ENCODE measurements at regions not wholly inside any gene's neighbourhood (a gene's known extent, or its start where the extent isn't known, plus 50 kb on each side); places are given as distances from the start of the nearest gene placed in this dataset.
"Not testable (repeated sequence)": the region's sequence is repeated elsewhere in the genome, so short reads cannot be mapped to it uniquely, and the experiment has no call there.

- CTCF ChIA-PET; H3K27me3 Mint-ChIP-seq; H3K9me3 Mint-ChIP-seq (ENCODE audit: low read depth); H3K4me3 Mint-ChIP-seq; H3K4me1 Mint-ChIP-seq; H3K27ac Mint-ChIP-seq; H3K36me3 Mint-ChIP-seq; DNase-seq; ATAC-seq: not testable (repeated sequence)
Observed at GRCh38 chr7:32667586-32667985, 172.3 kb downstream of the AVL9 start.

- peaks cover 18% of the 10 kb centered on the region for H3K27me3 Mint-ChIP-seq
- H3K27ac Mint-ChIP-seq; H3K4me3 Mint-ChIP-seq; CTCF ChIA-PET; H3K4me1 Mint-ChIP-seq; H3K36me3 Mint-ChIP-seq; H3K9me3 Mint-ChIP-seq (ENCODE audit: low read depth); DNase-seq; ATAC-seq: not testable (repeated sequence)
Observed at GRCh38 chr7:32663805-32664211, 168.5 kb downstream of the AVL9 start.

- H3K9me3 Mint-ChIP-seq (ENCODE audit: low read depth); ATAC-seq; H3K27ac Mint-ChIP-seq; H3K36me3 Mint-ChIP-seq; CTCF ChIA-PET; DNase-seq; H3K4me1 Mint-ChIP-seq; H3K4me3 Mint-ChIP-seq: not testable (repeated sequence)
- H3K27me3 Mint-ChIP-seq, result peaks cover 18% of the 10 kb centered on the region
Observed at GRCh38 chr7:32662509-32662908, 167.2 kb downstream of the AVL9 start.

- no peak overlapping the region for H3K4me3 Mint-ChIP-seq
- DNase-seq, result no peak
- no peak overlapping the region for H3K27ac Mint-ChIP-seq
- no peaks in the 10 kb centered on the region for H3K36me3 Mint-ChIP-seq
- no peaks in the 10 kb centered on the region for H3K4me1 Mint-ChIP-seq
- CTCF ChIA-PET, result no interaction called here
- H3K9me3 Mint-ChIP-seq (ENCODE audit: low read depth), result no peaks in the 10 kb centered on the region
- no peak for ATAC-seq
- peaks cover 18% of the 10 kb centered on the region for H3K27me3 Mint-ChIP-seq
Observed at GRCh38 chr7:32661929-32662328, 166.6 kb downstream of the AVL9 start.

- Mint-ChIP-seq H3K4me1 (no peaks in the 10 kb centered on the region), H3K9me3 (ENCODE audit: low read depth) (no peaks in the 10 kb centered on the region), H3K27ac (no peak overlapping the region), H3K36me3 (no peaks in the 10 kb centered on the region), H3K4me3 (no peak overlapping the region), H3K27me3 (peaks cover 18% of the 10 kb centered on the region)
- DNase-seq (no peak), ATAC-seq (no peak)
- CTCF ChIA-PET, result no interaction called here
Observed at GRCh38 chr7:32661501-32661900, 166.2 kb downstream of the AVL9 start.

GRCh38 chr7:32660936-32661335, 165.6 kb downstream of the AVL9 start:
- Mint-ChIP-seq H3K36me3 (no peaks in the 10 kb centered on the region), H3K4me1 (no peaks in the 10 kb centered on the region), H3K9me3 (ENCODE audit: low read depth) (no peaks in the 10 kb centered on the region), H3K27me3 (peaks cover 18% of the 10 kb centered on the region), H3K27ac (no peak overlapping the region), H3K4me3 (no peak overlapping the region)
- DNase-seq (no peak), ATAC-seq (no peak)
- CTCF ChIA-PET, result no interaction called here

GRCh38 chr7:32659853-32660252, 164.6 kb downstream of the AVL9 start:
- no peaks in the 10 kb centered on the region for H3K9me3 Mint-ChIP-seq (ENCODE audit: low read depth)
- H3K27ac Mint-ChIP-seq, result no peak overlapping the region
- ATAC-seq (no peak), DNase-seq (no peak)
- H3K36me3 Mint-ChIP-seq, result no peaks in the 10 kb centered on the region
- H3K27me3 Mint-ChIP-seq, result peaks cover 18% of the 10 kb centered on the region
- no peak overlapping the region for H3K4me3 Mint-ChIP-seq
- no peaks in the 10 kb centered on the region for H3K4me1 Mint-ChIP-seq
- CTCF ChIA-PET, result no interaction called here

GRCh38 chr7:32658467-32658869, 163.2 kb downstream of the AVL9 start:
- Mint-ChIP-seq H3K9me3 (ENCODE audit: low read depth) (no peaks in the 10 kb centered on the region), H3K27ac (no peak overlapping the region), H3K4me3 (no peak overlapping the region), H3K36me3 (no peaks in the 10 kb centered on the region), H3K4me1 (no peaks in the 10 kb centered on the region), H3K27me3 (peaks cover 12% of the 10 kb centered on the region)
- CTCF ChIA-PET, result no interaction called here
- ATAC-seq, result no peak
- no peak for DNase-seq

- ATAC-seq, result peak; percentile 30
- CTCF ChIA-PET, result no interaction called here
- no peak for DNase-seq
- H3K9me3 Mint-ChIP-seq (ENCODE audit: low read depth), result no peaks in the 10 kb centered on the region
- no peaks in the 10 kb centered on the region for H3K4me1 Mint-ChIP-seq
- no peak overlapping the region for H3K4me3 Mint-ChIP-seq
- H3K27me3 Mint-ChIP-seq, result peaks cover 8% of the 10 kb centered on the region
- no peaks in the 10 kb centered on the region for H3K36me3 Mint-ChIP-seq
- H3K27ac Mint-ChIP-seq, result no peak overlapping the region
Observed at GRCh38 chr7:32658034-32658433, 162.7 kb downstream of the AVL9 start.

- H3K9me3 Mint-ChIP-seq (ENCODE audit: low read depth); H3K27me3 Mint-ChIP-seq; H3K4me3 Mint-ChIP-seq; H3K4me1 Mint-ChIP-seq; H3K36me3 Mint-ChIP-seq; CTCF ChIA-PET; H3K27ac Mint-ChIP-seq; ATAC-seq; DNase-seq: not testable (repeated sequence)
Observed at GRCh38 chr7:32654549-32654948, 159.3 kb downstream of the AVL9 start.

GRCh38 chr7:32650356-32650755, 155.1 kb downstream of the AVL9 start:
- H3K27ac Mint-ChIP-seq, CTCF ChIA-PET: not testable (repeated sequence)

GRCh38 chr7:32648408-32649156, 153.3 kb downstream of the AVL9 start:
- no peak overlapping the region for H3K4me3 Mint-ChIP-seq
- H3K36me3 Mint-ChIP-seq, result peaks cover 2% of the 10 kb centered on the region
- DNase-seq, result no peak
- CTCF ChIA-PET, result no interaction called here
- ATAC-seq, result no peak
- peaks cover 20% of the 10 kb centered on the region for H3K27me3 Mint-ChIP-seq
- H3K4me1 Mint-ChIP-seq, result peaks cover 3% of the 10 kb centered on the region
- H3K27ac Mint-ChIP-seq, result no peak overlapping the region
- no peaks in the 10 kb centered on the region for H3K9me3 Mint-ChIP-seq (ENCODE audit: low read depth)

More at GRCh38 chr7:32650356-32650755, 155.1 kb downstream of the AVL9 start:
- H3K27me3 Mint-ChIP-seq, result peaks cover 18% of the 10 kb centered on the region
- not testable (repeated sequence) for H3K4me1 Mint-ChIP-seq; H3K36me3 Mint-ChIP-seq; H3K9me3 Mint-ChIP-seq (ENCODE audit: low read depth); DNase-seq; ATAC-seq; H3K4me3 Mint-ChIP-seq

- CTCF ChIA-PET; H3K36me3 Mint-ChIP-seq; ATAC-seq; DNase-seq; H3K4me1 Mint-ChIP-seq; H3K9me3 Mint-ChIP-seq (ENCODE audit: low read depth); H3K4me3 Mint-ChIP-seq; H3K27ac Mint-ChIP-seq: not testable (repeated sequence)
- peaks cover 23% of the 10 kb centered on the region for H3K27me3 Mint-ChIP-seq
Observed at GRCh38 chr7:32645255-32645654, 150.0 kb downstream of the AVL9 start.

- Mint-ChIP-seq H3K9me3 (ENCODE audit: low read depth) (no peaks in the 10 kb centered on the region), H3K27me3 (peaks cover 16% of the 10 kb centered on the region), H3K4me3 (no peak overlapping the region), H3K27ac (no peak overlapping the region), H3K36me3 (peaks cover 4% of the 10 kb centered on the region), H3K4me1 (peaks cover 11% of the 10 kb centered on the region)
- DNase-seq (no peak), ATAC-seq (no peak)
- CTCF ChIA-PET, result no interaction called here
Observed at GRCh38 chr7:32643194-32643593, 147.9 kb downstream of the AVL9 start.

GRCh38 chr7:32639122-32639521, 143.8 kb downstream of the AVL9 start:
- no peak overlapping the region for H3K4me3 Mint-ChIP-seq
- H3K4me1 Mint-ChIP-seq, result peaks cover 23% of the 10 kb centered on the region
- DNase-seq, result no peak
- peaks cover 5% of the 10 kb centered on the region for H3K27me3 Mint-ChIP-seq
- no peak for ATAC-seq
- H3K36me3 Mint-ChIP-seq, result peaks cover 4% of the 10 kb centered on the region
- H3K27ac Mint-ChIP-seq, result no peak overlapping the region
- CTCF ChIA-PET, result no interaction called here
- no peaks in the 10 kb centered on the region for H3K9me3 Mint-ChIP-seq (ENCODE audit: low read depth)

All from activated CD8-positive, alpha-beta memory T cell treated with anti-CD3 and anti-CD28 coated beads, Interleukin-2, amount 10 ng/mL, durations not matched to agents 7 days and 5 days (primary cell).